ENCODE measurements at regions not wholly inside any gene's neighbourhood (a gene's known extent, or its start where the extent isn't known, plus 50 kb on each side); places are given as distances from the start of the nearest gene placed in this dataset.

DNA sequence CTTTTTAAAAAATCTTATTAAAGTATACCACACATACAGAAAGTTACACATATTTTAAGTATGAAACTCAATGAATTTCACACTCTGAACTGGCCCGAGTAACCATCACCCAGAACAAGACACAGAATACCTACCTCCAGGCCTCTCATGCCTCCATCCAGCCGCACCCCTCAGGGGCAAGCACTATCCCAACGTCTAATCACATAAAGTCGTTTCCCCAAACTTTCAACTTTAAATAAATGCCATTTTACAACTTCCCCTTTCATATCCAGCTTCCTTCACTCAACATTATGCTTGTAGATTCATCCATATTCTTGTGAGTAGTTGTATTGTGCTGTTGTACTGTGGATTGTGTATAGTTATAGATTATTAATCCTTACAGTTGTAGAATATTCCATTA, 539.1 kb downstream of the CD83 start:
- DNase-seq, result no peak

DNA sequence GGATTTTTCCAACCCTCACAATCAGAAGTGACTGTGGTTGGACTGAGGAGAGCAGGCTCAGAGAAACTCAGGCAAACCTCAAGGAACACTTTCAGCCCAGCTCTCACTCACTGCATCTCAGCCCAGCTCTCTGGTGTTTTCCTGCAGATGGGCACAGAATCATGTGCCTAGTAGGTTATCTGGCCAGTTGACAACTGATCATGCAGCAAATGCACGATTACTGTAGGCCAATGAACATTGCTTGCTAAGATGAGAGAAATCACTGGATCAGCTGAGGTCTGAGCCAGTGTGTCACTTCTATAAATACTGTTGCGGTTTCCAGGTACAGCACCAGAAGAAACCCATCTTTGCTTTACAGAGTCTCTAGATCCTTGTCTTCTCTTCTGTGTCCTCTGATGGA, 540.5 kb downstream of the CD83 start:
- DNase-seq, result no peak

GRCh38 chr6:14658886-14659561, 541.5 kb downstream of the CD83 start:
- DNase-seq, result no peak

DNA sequence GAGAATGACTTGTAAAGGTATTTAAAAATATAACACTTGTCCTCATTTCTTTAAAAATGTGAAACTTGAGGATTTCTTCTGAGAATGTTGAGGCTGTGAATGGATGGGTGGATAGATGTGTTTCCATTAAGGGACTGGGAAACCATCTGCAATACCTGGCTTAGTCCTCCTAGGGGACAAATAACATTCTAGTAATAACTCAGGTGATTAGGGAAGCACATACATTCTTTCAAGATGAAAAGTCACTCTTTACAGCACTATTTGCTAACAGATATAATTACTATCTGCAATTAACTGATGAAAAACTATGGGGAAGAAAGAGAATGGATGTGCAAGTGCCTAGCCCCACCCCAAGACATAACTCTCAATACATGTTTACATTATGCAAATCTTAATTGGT, 542.3 kb downstream of the CD83 start:
- DNase-seq, result no peak

- peak; percentile 62 for DNase-seq
These were observed 543.4 kb downstream of the CD83 start for GRCh38 chr6:14660806-14661579.

DNA sequence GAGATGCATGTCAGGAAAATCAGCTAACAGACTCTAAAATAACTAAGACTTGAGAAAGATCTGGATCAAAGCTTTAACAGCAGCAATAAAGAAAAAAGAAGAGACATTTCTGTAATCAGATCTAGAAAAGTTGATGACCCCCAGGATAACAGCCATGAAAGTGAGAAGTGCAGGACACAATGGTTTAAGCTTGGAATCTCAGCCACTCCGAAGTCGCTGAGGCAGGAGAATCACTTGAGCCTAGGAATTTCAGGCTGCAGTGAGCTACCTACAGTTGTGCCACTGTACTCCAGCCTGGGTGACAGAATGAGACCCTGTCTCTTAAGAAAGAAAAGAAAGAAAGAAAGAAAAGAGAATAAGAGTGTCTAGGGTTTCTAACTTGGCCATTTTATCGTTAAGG, 544.1 kb downstream of the CD83 start:
- DNase-seq, result no peak

DNA sequence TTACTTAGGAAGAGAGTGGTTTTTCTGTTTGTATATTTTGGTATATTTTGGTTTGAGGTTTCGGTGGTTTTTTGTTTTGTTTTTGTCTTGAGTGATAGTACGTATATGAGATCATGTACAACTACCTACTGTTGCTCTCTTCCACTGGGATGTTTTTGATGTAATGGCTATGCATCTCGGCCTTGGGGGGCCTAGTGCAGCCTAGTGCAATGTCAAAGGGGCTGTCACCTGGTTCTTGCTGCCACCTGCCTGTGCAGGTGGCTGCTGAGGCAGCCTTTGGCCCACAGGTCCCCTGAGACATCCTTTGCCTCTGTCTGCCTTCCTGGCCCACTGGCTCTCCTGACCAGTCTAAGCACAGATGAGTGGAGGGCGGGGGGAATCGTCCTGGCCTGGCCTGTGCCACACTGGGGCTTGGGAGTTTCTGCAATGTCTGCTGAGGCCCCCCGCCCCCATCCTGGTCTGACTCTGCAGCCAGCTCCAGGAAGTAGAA, 546.6 kb downstream of the CD83 start:
- DNase-seq, result peak; percentile 67

DNA sequence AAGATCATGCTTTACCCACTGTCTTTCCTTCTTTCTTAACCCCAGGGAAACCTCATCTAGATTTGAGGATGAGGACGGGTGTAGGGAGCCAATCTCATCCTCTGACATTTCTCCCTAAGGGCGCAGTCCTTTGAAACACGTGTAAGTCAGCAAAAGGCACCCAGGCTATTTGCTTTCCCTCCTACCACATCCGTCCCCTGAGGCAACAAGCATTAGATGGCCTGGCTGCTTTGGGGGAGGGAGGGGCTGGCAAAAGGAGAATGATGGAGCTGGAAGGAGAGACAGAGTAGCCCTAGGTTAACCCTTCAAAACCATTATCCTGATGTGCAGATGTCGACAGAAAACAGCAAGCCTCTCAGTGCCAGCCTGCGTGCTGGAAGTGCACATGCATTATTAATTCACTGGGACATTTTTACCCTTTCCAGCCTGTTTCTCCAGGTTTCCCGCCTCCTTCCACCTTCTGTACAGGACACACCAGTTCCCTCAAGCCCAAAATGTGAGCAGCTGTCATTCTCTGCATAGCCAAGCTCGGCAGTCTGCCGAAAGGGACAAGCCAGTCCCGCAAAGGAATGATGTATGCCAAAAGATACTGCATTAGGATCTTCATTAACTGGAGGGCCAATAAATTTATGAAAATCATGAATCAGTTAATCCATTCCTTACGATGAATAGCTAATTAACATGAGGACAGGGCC, 547.2 kb downstream of the CD83 start:
- DNase-seq, result peak; percentile 25

DNA sequence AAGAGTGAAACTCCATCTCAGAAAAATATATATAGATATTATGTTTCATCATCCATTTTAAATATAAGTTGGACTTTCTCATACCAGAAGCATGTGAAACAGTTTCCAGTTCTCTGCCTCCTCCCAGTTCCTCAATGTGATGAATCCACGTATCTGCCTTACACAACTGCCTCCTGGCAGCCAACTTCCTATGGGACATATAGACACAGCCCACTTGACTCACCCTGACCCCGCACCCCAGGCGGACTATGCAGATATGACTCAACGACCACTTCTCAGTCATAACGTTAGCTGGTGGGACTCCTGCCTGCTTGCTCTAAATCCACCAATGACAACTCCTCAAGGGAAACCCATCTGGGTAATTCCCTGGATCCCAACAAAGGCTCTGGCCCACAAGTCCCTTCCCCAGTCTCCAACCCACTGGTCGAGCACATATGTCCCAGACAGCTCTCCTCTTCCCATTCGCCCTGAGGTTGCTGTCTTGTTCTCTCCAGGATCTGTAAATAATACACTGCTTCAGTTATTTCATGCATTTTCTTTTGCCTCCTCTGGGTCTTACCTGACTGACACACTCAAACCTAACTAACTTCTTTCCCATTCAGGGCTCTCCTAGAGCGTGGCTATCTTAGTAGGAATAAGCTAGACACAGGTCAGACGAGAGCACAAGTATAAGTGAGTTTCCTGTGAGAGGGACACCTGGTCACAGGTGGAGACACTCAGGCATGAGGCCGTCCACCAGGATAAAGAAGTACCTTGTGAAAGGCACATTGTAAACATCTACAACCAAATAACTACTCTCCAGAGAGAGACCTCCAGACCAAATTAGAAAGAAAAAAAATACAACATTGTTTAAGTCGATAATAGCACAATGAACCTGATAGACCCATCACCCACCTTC, 548.5 kb downstream of the CD83 start:
- DNase-seq, result peak; percentile 86

GRCh38 chr6:14670806-14671205, 553.2 kb downstream of the CD83 start:
- no peak for DNase-seq

GRCh38 chr6:14671261-14671681, 553.7 kb downstream of the CD83 start:
- no peak for DNase-seq

DNA sequence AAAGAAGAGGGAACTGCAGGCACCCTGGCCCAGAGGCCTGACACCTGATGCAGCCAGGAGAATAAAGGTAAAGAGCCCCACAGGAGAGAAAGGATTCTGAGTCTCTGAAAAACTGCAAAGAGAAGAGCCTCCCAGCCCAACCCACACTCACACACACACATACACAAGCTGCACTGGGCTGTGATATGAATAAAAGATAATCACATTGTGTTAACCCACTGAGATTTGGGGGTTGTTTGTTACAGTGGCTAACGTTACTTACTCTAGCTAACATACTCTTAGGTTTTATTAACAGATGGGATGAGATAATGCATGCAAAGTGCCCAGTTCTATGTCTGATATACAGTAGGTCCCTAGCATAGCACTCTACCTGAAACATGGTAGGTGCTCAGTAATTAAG, 554.4 kb downstream of the CD83 start:
- no peak for DNase-seq

GRCh38 chr6:14673201-14673600, 555.6 kb downstream of the CD83 start:
- DNase-seq, result no peak

DNA sequence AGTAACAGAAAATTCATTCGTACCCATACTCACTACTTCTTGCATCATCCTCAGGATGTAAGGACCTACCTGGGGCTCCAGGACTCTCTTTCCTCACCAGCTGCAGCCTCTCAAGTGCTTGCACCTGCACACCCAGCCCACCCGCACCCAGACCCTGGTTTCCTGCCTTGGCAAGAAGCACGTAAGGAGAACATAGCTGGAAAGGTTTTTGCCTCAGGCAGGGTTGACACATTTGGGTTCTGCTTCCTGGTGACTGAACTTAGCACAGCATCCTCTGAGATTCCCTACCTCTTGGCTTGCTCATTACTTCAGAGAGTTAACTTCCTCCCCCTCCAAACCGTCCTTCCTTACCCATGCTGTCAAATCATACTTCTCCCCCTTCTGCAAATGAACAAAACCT, 556.9 kb downstream of the CD83 start:
- peak; percentile 17 for DNase-seq

- DNase-seq, result peak; percentile 80
These were observed 557.5 kb downstream of the CD83 start for GRCh38 chr6:14674867-14675648.

- no peak for DNase-seq
These were observed 558.5 kb downstream of the CD83 start for GRCh38 chr6:14676064-14676463.

DNA sequence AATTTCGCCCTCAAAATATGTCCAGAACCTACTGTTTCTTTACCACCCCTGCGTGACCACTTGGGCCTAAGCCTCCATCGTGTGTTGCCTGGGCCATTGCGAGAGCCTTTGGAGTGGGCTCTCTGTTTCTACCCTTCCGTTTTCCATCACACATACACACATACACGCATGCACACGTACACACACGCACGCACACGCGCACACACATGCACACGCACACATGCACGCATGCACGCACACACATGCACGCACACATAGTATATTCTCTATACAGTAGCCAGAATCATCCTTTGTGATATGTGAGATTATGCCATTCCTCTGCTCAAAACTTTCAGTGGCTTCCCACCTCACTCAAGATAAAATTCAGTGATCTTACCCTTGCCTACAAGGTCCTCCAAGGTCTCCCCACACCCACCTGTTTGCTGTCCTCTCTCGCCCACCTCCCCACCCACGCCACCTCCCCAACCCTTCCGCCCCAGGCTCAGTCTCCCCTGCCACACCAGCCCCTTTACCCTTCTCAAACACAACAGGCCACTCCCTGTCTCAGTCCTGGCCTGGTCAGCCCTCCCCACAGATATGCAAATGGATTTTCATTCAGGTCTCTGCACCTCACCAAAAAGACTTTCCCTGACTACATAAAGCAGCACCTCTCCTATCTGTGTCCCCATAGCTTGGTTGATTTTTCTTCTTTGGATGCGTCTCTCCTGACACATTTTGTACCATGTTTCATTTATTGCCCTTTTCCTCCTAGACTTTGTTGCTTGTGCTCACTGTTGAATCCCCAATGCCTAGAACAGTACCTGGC, 559.6 kb downstream of the CD83 start:
- DNase-seq, result no peak

DNA sequence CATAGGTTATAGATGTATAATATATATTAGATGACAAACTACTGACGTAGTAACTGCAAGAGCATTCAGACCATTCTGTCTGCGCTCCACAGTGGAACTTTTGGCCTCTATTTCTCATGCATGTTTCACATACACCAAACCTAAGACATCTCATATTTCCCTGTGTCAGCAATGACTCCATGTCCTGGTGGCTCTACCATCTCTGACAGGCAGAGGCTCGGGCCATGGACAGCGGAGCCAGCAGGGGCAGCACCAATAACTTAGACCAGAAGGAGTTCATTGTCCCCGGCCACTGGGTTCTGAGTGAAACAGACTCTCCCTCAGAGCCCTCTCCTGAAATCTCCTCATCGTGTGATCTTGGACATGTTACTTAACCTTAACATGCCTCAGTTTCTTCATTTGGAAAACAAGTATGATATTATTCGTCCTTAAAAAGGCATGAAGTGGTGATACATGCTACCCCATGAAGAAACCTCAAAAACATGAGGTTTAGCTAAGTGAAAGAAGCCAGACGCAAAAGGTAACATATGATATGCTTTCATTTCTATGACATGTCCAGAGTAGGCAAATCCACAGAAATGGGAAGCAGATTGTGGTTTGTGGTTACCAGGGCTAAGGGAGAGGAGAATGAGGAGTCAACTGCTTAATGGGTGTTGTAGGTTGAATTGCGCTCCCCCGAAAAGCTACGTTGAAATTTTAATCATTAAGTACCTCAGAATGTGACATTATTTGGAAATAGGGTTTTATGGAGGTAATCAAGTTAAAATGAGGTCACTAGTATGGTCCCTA, 564.0 kb upstream of the JARID2 start:
- DNase-seq, result no peak

DNA sequence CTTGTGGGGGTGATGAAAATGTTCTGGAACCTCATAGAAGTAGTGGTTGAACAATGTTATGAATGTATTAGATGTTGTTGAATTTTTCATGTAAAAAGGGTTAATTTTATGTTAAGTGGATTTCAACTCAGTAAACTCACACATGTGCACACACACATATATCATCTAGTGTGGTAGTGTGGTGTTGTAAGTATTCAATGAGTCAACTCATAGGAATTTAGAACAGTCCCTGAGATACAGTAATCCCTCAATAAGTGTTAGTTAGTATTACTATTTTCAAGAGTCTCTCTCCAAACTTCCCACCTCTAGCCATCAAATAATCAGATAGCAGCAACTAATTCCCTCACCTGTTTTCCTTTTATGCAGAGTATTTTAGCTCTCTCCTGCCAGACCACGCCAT, 563.1 kb upstream of the JARID2 start:
- no peak for DNase-seq

DNA sequence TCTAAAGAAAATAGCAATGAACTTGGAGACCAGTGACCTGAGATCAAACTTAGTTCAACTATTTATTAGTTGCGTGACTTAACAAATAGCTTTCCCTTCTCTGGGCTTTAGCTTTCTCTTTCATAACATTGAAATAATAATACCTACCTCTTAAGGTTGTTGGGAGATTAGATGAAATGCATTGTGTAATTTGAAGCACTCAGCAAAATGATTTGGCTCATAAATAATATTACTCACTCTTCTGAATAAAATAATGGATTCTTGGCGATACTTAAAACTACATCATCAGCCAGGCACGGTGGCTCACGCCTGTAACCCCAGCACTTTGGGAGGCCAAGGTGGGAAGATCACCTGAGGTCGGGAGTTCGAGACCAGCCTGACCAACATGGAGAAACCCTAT, 556.2 kb upstream of the JARID2 start:
- no peak for DNase-seq
